SHP77 treated with DMSO at 0.1 percent for 48 hours (cell line): ENCODE measurements at regions not wholly inside any gene's neighbourhood (a gene's known extent, or its start where the extent isn't known, plus 50 kb on each side); places are given as distances from the start of the nearest gene placed in this dataset.
A peak's percentile ranks its signal among the peaks of the same experiment; 100 is the strongest.
"Not testable (repeated sequence)": the region's sequence is repeated elsewhere in the genome, so short reads cannot be mapped to it uniquely, and the experiment has no call there.

Experiments
- DNase-seq: peaks from one replicate; lab custom pipeline; 2025; lab: John Stamatoyannopoulos, UW

- no peak for DNase-seq
Measured at GRCh38 chr11:36775130-36775529, 177.1 kb upstream of the RAG2 start.

GRCh38 chr11:36774603-36775002 lies 176.6 kb upstream of the RAG2 start:
- no peak for DNase-seq

- DNase-seq = no peak
Measured at GRCh38 chr11:36763187-36763586, 165.2 kb upstream of the RAG2 start.

- DNase-seq = no peak
Measured at GRCh38 chr11:36757075-36757474, 159.0 kb upstream of the RAG2 start.

- no peak for DNase-seq
Measured at GRCh38 chr11:36753960-36754359, 155.9 kb upstream of the RAG2 start.

- no peak for DNase-seq
Measured at GRCh38 chr11:36751996-36752395, 154.0 kb upstream of the RAG2 start.

- no peak for DNase-seq
Measured at GRCh38 chr11:36751335-36751781, 153.3 kb upstream of the RAG2 start.

- no peak for DNase-seq
Measured at GRCh38 chr11:36750349-36750748, 152.3 kb upstream of the RAG2 start.

GRCh38 chr11:36748836-36749235 lies 150.8 kb upstream of the RAG2 start:
- DNase-seq = no peak

- peak; percentile 87 for DNase-seq
Measured at GRCh38 chr11:36746886-36747710, 149.1 kb upstream of the RAG2 start.

- peak; percentile 72 for DNase-seq
Measured at GRCh38 chr11:36744375-36745168, 146.5 kb upstream of the RAG2 start.

- no peak for DNase-seq
Measured at GRCh38 chr11:36743039-36743438, 145.0 kb upstream of the RAG2 start.

- DNase-seq = no peak
Measured at GRCh38 chr11:36741515-36741914, 143.5 kb upstream of the RAG2 start.

GRCh38 chr11:36738292-36738861 lies 140.3 kb upstream of the RAG2 start:
- DNase-seq = no peak

GRCh38 chr11:36736103-36736502 lies 138.1 kb upstream of the RAG2 start:
- DNase-seq = no peak

GRCh38 chr11:36733721-36734120 lies 135.7 kb upstream of the RAG2 start:
- DNase-seq = not testable (repeated sequence)

- DNase-seq = no peak
Measured at GRCh38 chr11:36730761-36731160, 132.7 kb upstream of the RAG2 start.

- DNase-seq = no peak
Measured at GRCh38 chr11:36729825-36730224, 131.8 kb upstream of the RAG2 start.

GRCh38 chr11:36726420-36726819 lies 128.4 kb upstream of the RAG2 start:
- no peak for DNase-seq

GRCh38 chr11:36724742-36725385 lies 126.8 kb upstream of the RAG2 start:
- DNase-seq = no peak

GRCh38 chr11:36722421-36722820 lies 124.4 kb upstream of the RAG2 start:
- DNase-seq = no peak

GRCh38 chr11:36719358-36720107 lies 121.5 kb upstream of the RAG2 start:
- DNase-seq = no peak
